IPS DF 4.7 (cell line): ENCODE measurements at regions not wholly inside any gene's neighbourhood (a gene's known extent, or its start where the extent isn't known, plus 50 kb on each side); places are given as distances from the start of the nearest gene placed in this dataset.
"Not testable (repeated sequence)": the region's sequence is repeated elsewhere in the genome, so short reads cannot be mapped to it uniquely, and the experiment has no call there.

ENCODE experiments used
- DNase-seq: peaks from one replicate; pipeline ENCODE4 v3.0.0-alpha.2; 2013; ENCODE audit warnings: low spot score; ENCODE audit errors: extremely low read depth

GRCh38 chr15:24309700-24310099 is 365.9 kb upstream of the NPAP1 start:
- DNase-seq, result not testable (repeated sequence)

GRCh38 chr15:24311692-24312091 is 363.9 kb upstream of the NPAP1 start:
- not testable (repeated sequence) for DNase-seq

GRCh38 chr15:24316326-24316725 is 359.2 kb upstream of the NPAP1 start:
- not testable (repeated sequence) for DNase-seq

- DNase-seq, result no peak
Measured at GRCh38 chr15:24318981-24319380, 356.6 kb upstream of the NPAP1 start.

GRCh38 chr15:24324096-24324495 is 351.5 kb upstream of the NPAP1 start:
- not testable (repeated sequence) for DNase-seq

GRCh38 chr15:24326513-24326912 is 349.1 kb upstream of the NPAP1 start:
- DNase-seq, result not testable (repeated sequence)

GRCh38 chr15:24331964-24332363 is 343.6 kb upstream of the NPAP1 start:
- DNase-seq, result not testable (repeated sequence)

GRCh38 chr15:24341876-24342275 is 333.7 kb upstream of the NPAP1 start:
- not testable (repeated sequence) for DNase-seq

- DNase-seq, result not testable (repeated sequence)
Measured at GRCh38 chr15:24352777-24353176, 322.8 kb upstream of the NPAP1 start.

- DNase-seq, result not testable (repeated sequence)
Measured at GRCh38 chr15:24381103-24381502, 294.5 kb upstream of the NPAP1 start.

- DNase-seq, result not testable (repeated sequence)
Measured at GRCh38 chr15:24385258-24385657, 290.3 kb upstream of the NPAP1 start.

- DNase-seq, result no peak
Measured at GRCh38 chr15:24394303-24394702, 281.3 kb upstream of the NPAP1 start.

- DNase-seq, result not testable (repeated sequence)
Measured at GRCh38 chr15:24412649-24413048, 262.9 kb upstream of the NPAP1 start.

GRCh38 chr15:24426286-24427054 is 249.1 kb upstream of the NPAP1 start:
- not testable (repeated sequence) for DNase-seq

GRCh38 chr15:24427055-24427400 is 248.5 kb upstream of the NPAP1 start:
- not testable (repeated sequence) for DNase-seq

- DNase-seq, result not testable (repeated sequence)
Measured at GRCh38 chr15:24435075-24435820, 240.3 kb upstream of the NPAP1 start.

GRCh38 chr15:24437270-24437669 is 238.3 kb upstream of the NPAP1 start:
- DNase-seq, result not testable (repeated sequence)

- not testable (repeated sequence) for DNase-seq
Measured at GRCh38 chr15:24437735-24438134, 237.8 kb upstream of the NPAP1 start.

GRCh38 chr15:24477107-24478025 is 198.2 kb upstream of the NPAP1 start:
- not testable (repeated sequence) for DNase-seq

- not testable (repeated sequence) for DNase-seq
Measured at GRCh38 chr15:24485885-24486567, 189.5 kb upstream of the NPAP1 start.
